Activated T-helper 2 cell treated with anti-CD3 and anti-CD28 coated beads, Interferon-gamma antibody, Interleukin-2, Interleukin-4, amounts not matched to agents 10 μg/mL and 5 μg/mL and 100 μg/mL, durations not matched to agents 14 hours and 24 hours and 36 hours (primary cell): ENCODE measurements at regions not wholly inside any gene's neighbourhood (a gene's known extent, or its start where the extent isn't known, plus 50 kb on each side); places are given as distances from the start of the nearest gene placed in this dataset.
A peak's percentile ranks its signal among the peaks of the same experiment; 100 is the strongest.
"Not testable (repeated sequence)": the region's sequence is repeated elsewhere in the genome, so short reads cannot be mapped to it uniquely, and the experiment has no call there.

ENCODE experiments used
- DNase-seq: peaks from one replicate; pipeline ENCODE4 v3.0.0; 2021; ENCODE audit warnings: low spot score
- H3K27ac Mint-ChIP-seq: one replicate; pipeline ENCODE4 v1.8.0; 2021; ENCODE audit warnings: mixed read lengths
- H3K27me3 Mint-ChIP-seq: one replicate; pipeline ENCODE4 v1.8.0; 2021; ENCODE audit warnings: low read depth, mixed read lengths
- H3K36me3 Mint-ChIP-seq: one replicate; pipeline ENCODE4 v1.8.0; 2021; ENCODE audit warnings: low read depth, mixed read lengths
- H3K4me1 Mint-ChIP-seq: one replicate; pipeline ENCODE4 v1.8.0; 2021; ENCODE audit warnings: low read depth, mixed read lengths
- H3K4me3 Mint-ChIP-seq: one replicate; pipeline ENCODE4 v1.8.0; 2021; ENCODE audit warnings: low read depth, mild to moderate bottlenecking, moderate library complexity, mixed read lengths
- H3K9me3 Mint-ChIP-seq: one replicate; pipeline ENCODE4 v1.8.0; 2021; ENCODE audit warnings: mixed read lengths
- intact Hi-C: fragments of 100-400 bp; cut with micrococcal nuclease; formaldehyde crosslinking; loops from one replicate; pipeline ENCODE4 v1.15.1; 2023

- no peaks in the 10 kb centered on the region for H3K4me1 Mint-ChIP-seq
- no peaks in the 10 kb centered on the region for H3K9me3 Mint-ChIP-seq
- no peaks in the 10 kb centered on the region for H3K27me3 Mint-ChIP-seq
- no peak for DNase-seq
- H3K4me3 Mint-ChIP-seq: no peak overlapping the region
- H3K27ac Mint-ChIP-seq: no peak overlapping the region
- H3K36me3 Mint-ChIP-seq: peaks cover 4% of the 10 kb centered on the region
- intact Hi-C loops: no loop called here
Observed at GRCh38 chrX:102849396-102849795, 87.7 kb upstream of the RAB40AL start.

- H3K27ac Mint-ChIP-seq, H3K9me3 Mint-ChIP-seq, DNase-seq, H3K36me3 Mint-ChIP-seq, intact Hi-C loops, H3K4me3 Mint-ChIP-seq, H3K4me1 Mint-ChIP-seq, H3K27me3 Mint-ChIP-seq: not testable (repeated sequence)
Observed at GRCh38 chrX:102858826-102859549, 78.1 kb upstream of the RAB40AL start.

- H3K4me1 Mint-ChIP-seq: no peaks in the 10 kb centered on the region
- no peak overlapping the region for H3K27ac Mint-ChIP-seq
- intact Hi-C loops: no loop called here
- no peak overlapping the region for H3K4me3 Mint-ChIP-seq
- no peaks in the 10 kb centered on the region for H3K9me3 Mint-ChIP-seq
- DNase-seq: no peak
- no peaks in the 10 kb centered on the region for H3K36me3 Mint-ChIP-seq
- H3K27me3 Mint-ChIP-seq: no peaks in the 10 kb centered on the region
Observed at GRCh38 chrX:102859550-102859871, 77.6 kb upstream of the RAB40AL start.

GRCh38 chrX:102860235-102860634 lies 76.8 kb upstream of the RAB40AL start:
- Mint-ChIP-seq H3K4me1 (no peaks in the 10 kb centered on the region), H3K9me3 (no peaks in the 10 kb centered on the region), H3K27ac (no peak overlapping the region), H3K4me3 (no peak overlapping the region), H3K36me3 (peaks cover 2% of the 10 kb centered on the region), H3K27me3 (no peaks in the 10 kb centered on the region)
- intact Hi-C loops: no loop called here
- DNase-seq: no peak

GRCh38 chrX:102863735-102864134 lies 73.3 kb upstream of the RAB40AL start:
- H3K4me1 Mint-ChIP-seq: no peaks in the 10 kb centered on the region
- DNase-seq: peak; percentile 57
- H3K4me3 Mint-ChIP-seq: no peak overlapping the region
- peaks cover 3% of the 10 kb centered on the region for H3K36me3 Mint-ChIP-seq
- no peaks in the 10 kb centered on the region for H3K27me3 Mint-ChIP-seq
- no peaks in the 10 kb centered on the region for H3K9me3 Mint-ChIP-seq
- H3K27ac Mint-ChIP-seq: no peak overlapping the region
- intact Hi-C loops: no loop called here

GRCh38 chrX:102866981-102867656 lies 70.0 kb upstream of the RAB40AL start:
- intact Hi-C loops: no loop called here
- no peaks in the 10 kb centered on the region for H3K4me1 Mint-ChIP-seq

GRCh38 chrX:102883491-102883890 lies 53.6 kb upstream of the RAB40AL start:
- H3K27ac Mint-ChIP-seq: no peak overlapping the region
- no peaks in the 10 kb centered on the region for H3K27me3 Mint-ChIP-seq
- intact Hi-C loops: no loop called here
- no peaks in the 10 kb centered on the region for H3K9me3 Mint-ChIP-seq
- H3K4me3 Mint-ChIP-seq: no peak overlapping the region
- DNase-seq: no peak
- no peaks in the 10 kb centered on the region for H3K4me1 Mint-ChIP-seq
- peaks cover 3% of the 10 kb centered on the region for H3K36me3 Mint-ChIP-seq

More at GRCh38 chrX:102866981-102867656, 70.0 kb upstream of the RAB40AL start:
- no peaks in the 10 kb centered on the region for H3K27me3 Mint-ChIP-seq
- DNase-seq: no peak
- peaks cover 3% of the 10 kb centered on the region for H3K36me3 Mint-ChIP-seq
- H3K27ac Mint-ChIP-seq: no peak overlapping the region
- H3K9me3 Mint-ChIP-seq: peaks cover 3% of the 10 kb centered on the region
- no peak overlapping the region for H3K4me3 Mint-ChIP-seq
